HEK293T (cell line): ENCODE measurements at regions not wholly inside any gene's neighbourhood (a gene's known extent, or its start where the extent isn't known, plus 50 kb on each side); places are given as distances from the start of the nearest gene placed in this dataset.
"Not testable (repeated sequence)": the region's sequence is repeated elsewhere in the genome, so short reads cannot be mapped to it uniquely, and the experiment has no call there.

Experiments used
- CTCF ChIA-PET: fragments of 350-600 bp; formaldehyde crosslinking; extraction: SDS; loops from one replicate; lab custom pipeline; 2021; ENCODE audit warnings: antibody characterized with exemption, inconsistent platforms; lab: Yijun Ruan, JAX
- POLR2A ChIA-PET: fragments of 350-600 bp; formaldehyde crosslinking; extraction: SDS; loops from one replicate; lab custom pipeline; 2020; ENCODE audit warnings: antibody characterized with exemption, inconsistent platforms; lab: Yijun Ruan, JAX
- DNase-seq: peaks from one replicate; pipeline ENCODE4 v3.0.0; 2012; ENCODE audit warnings: mixed read lengths; ENCODE audit errors: extremely low spot score
- ARNT ChIP-seq: fragments of 450-650 bp; IDR thresholded peaks from 2 replicates; pipeline ENCODE4 v1.6.1; 2017; ENCODE audit warnings: mild to moderate bottlenecking
- BHLHE40 ChIP-seq: fragments of 450-650 bp; IDR thresholded peaks from 2 replicates; pipeline ENCODE4 v1.6.1; 2016; ENCODE audit warnings: mild to moderate bottlenecking, moderate library complexity, borderline replicate concordance
- CTBP1 ChIP-seq: fragments of 450-650 bp; IDR thresholded peaks from 2 replicates; pipeline ENCODE4 v1.6.1; 2016; ENCODE audit warnings: borderline replicate concordance
- ELF4 ChIP-seq: fragments of 450-650 bp; IDR thresholded peaks from 2 replicates; pipeline ENCODE4 v1.6.1; 2017; ENCODE audit warnings: antibody characterized with exemption
- FOXA1 ChIP-seq: fragments of 450-650 bp; IDR thresholded peaks from 2 replicates; pipeline ENCODE4 v1.6.1; 2016; ENCODE audit warnings: mild to moderate bottlenecking
- FOXK2 ChIP-seq: fragments of 450-650 bp; IDR thresholded peaks from 2 replicates; pipeline ENCODE4 v1.6.1; 2016; ENCODE audit warnings: mild to moderate bottlenecking
- FOXM1 ChIP-seq: fragments of 450-650 bp; IDR thresholded peaks from 2 replicates; pipeline ENCODE4 v1.6.1; 2017; ENCODE audit warnings: mild to moderate bottlenecking, borderline replicate concordance
- HDGF ChIP-seq: fragments of 450-650 bp; IDR thresholded peaks from 2 replicates; pipeline ENCODE4 v1.6.1; 2017; ENCODE audit warnings: antibody characterized with exemption, borderline replicate concordance
- L3MBTL2 ChIP-seq: fragments of 450-650 bp; conservative IDR thresholded peaks from 2 replicates; pipeline ENCODE4 v1.6.1; 2016; ENCODE audit warnings: mild to moderate bottlenecking
- LEF1 ChIP-seq: fragments of 450-650 bp; IDR thresholded peaks from 2 replicates; pipeline ENCODE4 v1.6.1; 2017; ENCODE audit warnings: mild to moderate bottlenecking, borderline replicate concordance
- NFRKB ChIP-seq: fragments of 450-650 bp; IDR thresholded peaks from 2 replicates; pipeline ENCODE4 v1.6.1; 2016; ENCODE audit warnings: mild to moderate bottlenecking, moderate library complexity
- PKNOX1 ChIP-seq: fragments of 450-650 bp; IDR thresholded peaks from 2 replicates; pipeline ENCODE4 v1.6.1; 2016
- SP1 ChIP-seq: fragments of 450-650 bp; IDR thresholded peaks from 2 replicates; pipeline ENCODE4 v1.6.1; 2017
- SUZ12 ChIP-seq: fragments of 450-650 bp; IDR thresholded peaks from 2 replicates; pipeline ENCODE4 v1.6.1; 2016; ENCODE audit warnings: mild to moderate bottlenecking
- TARDBP ChIP-seq: fragments of 450-650 bp; IDR thresholded peaks from 2 replicates; pipeline ENCODE4 v1.6.1; 2016
- ZNF384 ChIP-seq: fragments of 450-650 bp; IDR thresholded peaks from 2 replicates; pipeline ENCODE4 v1.6.1; 2016

GRCh38 chr13:85137516-85137915 lies 661.7 kb downstream of the SLITRK6 start:
- no peak for DNase-seq
- no peak for TF ChIP-seq CTBP1
- TF ChIP-seq FOXA1: no peak
- ChIA-PET CTCF (no interaction called here), POLR2A (no interaction called here)

GRCh38 chr13:85132986-85133385 lies 666.2 kb downstream of the SLITRK6 start:
- TF ChIP-seq ARNT: no peak
- TF ChIP-seq FOXM1: no peak
- TF ChIP-seq FOXK2: no peak
- no peak for TF ChIP-seq HDGF
- TF ChIP-seq L3MBTL2: no peak
- TF ChIP-seq FOXA1: no peak
- TF ChIP-seq BHLHE40: no peak
- no peak for TF ChIP-seq LEF1
- no peak for TF ChIP-seq PKNOX1
- no peak for TF ChIP-seq SP1
- TF ChIP-seq CTBP1: no peak
- no peak for TF ChIP-seq ZNF384
- no peak for TF ChIP-seq NFRKB
- no peak for DNase-seq
- ChIA-PET POLR2A (no interaction called here), CTCF (no interaction called here)

GRCh38 chr13:85123501-85123900 lies 675.7 kb downstream of the SLITRK6 start:
- POLR2A ChIA-PET, DNase-seq, CTCF ChIA-PET: not testable (repeated sequence)

- DNase-seq: no peak
- CTCF ChIA-PET: no interaction called here
Observed at GRCh38 chr13:85108356-85108755, 690.9 kb downstream of the SLITRK6 start.

GRCh38 chr13:85099245-85099644 lies 700.0 kb downstream of the SLITRK6 start:
- ChIA-PET POLR2A (no interaction called here), CTCF (no interaction called here)
- DNase-seq: no peak
- TF ChIP-seq NFRKB (no peak), HDGF (no peak), ARNT (no peak), FOXM1 (no peak), ELF4 (no peak), ZNF384 (no peak), PKNOX1 (no peak), FOXA1 (no peak), SUZ12 (no peak), FOXK2 (no peak), L3MBTL2 (no peak), TARDBP (no peak)

More at GRCh38 chr13:85108356-85108755, 690.9 kb downstream of the SLITRK6 start:
- TF ChIP-seq ZNF384 (no peak), CTBP1 (no peak), LEF1 (no peak), PKNOX1 (no peak), FOXK2 (no peak), FOXM1 (no peak), SP1 (no peak)
- POLR2A ChIA-PET: no interaction called here

GRCh38 chr13:85095418-85096272 lies 703.6 kb downstream of the SLITRK6 start:
- POLR2A ChIA-PET: no interaction called here
- CTCF ChIA-PET: no interaction called here
- TF ChIP-seq SP1: no peak
- TF ChIP-seq SUZ12: no peak
- no peak for TF ChIP-seq ARNT
- no peak for TF ChIP-seq L3MBTL2
- no peak for TF ChIP-seq FOXM1
- TF ChIP-seq ZNF384: no peak
- no peak for TF ChIP-seq BHLHE40
- no peak for TF ChIP-seq ELF4
- no peak for TF ChIP-seq NFRKB
- TF ChIP-seq CTBP1: no peak
- no peak for TF ChIP-seq LEF1
- TF ChIP-seq FOXA1: no peak
- DNase-seq: no peak

- ChIA-PET POLR2A (no interaction called here), CTCF (no interaction called here)
- TF ChIP-seq ARNT (no peak), PKNOX1 (no peak), FOXK2 (no peak), CTBP1 (no peak), TARDBP (no peak), FOXM1 (no peak), FOXA1 (no peak), SP1 (no peak), ZNF384 (no peak), ELF4 (no peak), NFRKB (no peak), SUZ12 (no peak)
- peak; percentile 14 for DNase-seq
Observed at GRCh38 chr13:85093808-85094207, 705.4 kb downstream of the SLITRK6 start.
